ENCODE measurements at regions not wholly inside any gene's neighbourhood (a gene's known extent, or its start where the extent isn't known, plus 50 kb on each side); places are given as distances from the start of the nearest gene placed in this dataset.
"Not testable (repeated sequence)": the region's sequence is repeated elsewhere in the genome, so short reads cannot be mapped to it uniquely, and the experiment has no call there.

GRCh38 chr7:34333925-34334324 is 324.1 kb upstream of the NPSR1 start:
- DNase-seq: no peak

- DNase-seq: no peak
Observed at GRCh38 chr7:34337163-34337562, 320.9 kb upstream of the NPSR1 start.

- DNase-seq: no peak
Observed at GRCh38 chr7:34338961-34339526, 319.0 kb upstream of the NPSR1 start.

- no peak for DNase-seq
Observed at GRCh38 chr7:34341326-34341725, 316.7 kb upstream of the NPSR1 start.

- no peak for DNase-seq
Observed at GRCh38 chr7:34342387-34342786, 315.6 kb upstream of the NPSR1 start.

- DNase-seq: no peak
Observed at GRCh38 chr7:34343667-34344066, 314.4 kb upstream of the NPSR1 start.

- DNase-seq: no peak
Observed at GRCh38 chr7:34354011-34354410, 304.0 kb upstream of the NPSR1 start.

GRCh38 chr7:34354899-34355298 is 303.1 kb upstream of the NPSR1 start:
- no peak for DNase-seq

- no peak for DNase-seq
Observed at GRCh38 chr7:34357068-34357467, 300.9 kb upstream of the NPSR1 start.

- DNase-seq: no peak
Observed at GRCh38 chr7:34357946-34358345, 300.1 kb upstream of the NPSR1 start.

GRCh38 chr7:34358578-34358977 is 299.4 kb upstream of the NPSR1 start:
- not testable (repeated sequence) for DNase-seq

- DNase-seq: no peak
Observed at GRCh38 chr7:34361663-34362250, 296.3 kb upstream of the NPSR1 start.

- no peak for DNase-seq
Observed at GRCh38 chr7:34362621-34363020, 295.4 kb upstream of the NPSR1 start.

GRCh38 chr7:34364130-34364529 is 293.9 kb upstream of the NPSR1 start:
- no peak for DNase-seq

GRCh38 chr7:34365011-34365410 is 293.0 kb upstream of the NPSR1 start:
- DNase-seq: no peak

GRCh38 chr7:34365611-34366010 is 292.4 kb upstream of the NPSR1 start:
- DNase-seq: no peak

GRCh38 chr7:34371922-34372321 is 286.1 kb upstream of the NPSR1 start:
- DNase-seq: no peak

- no peak for DNase-seq
Observed at GRCh38 chr7:34373940-34374339, 284.1 kb upstream of the NPSR1 start.

- DNase-seq: no peak
Observed at GRCh38 chr7:34382166-34382893, 275.7 kb upstream of the NPSR1 start.

GRCh38 chr7:34385384-34385783 is 272.6 kb upstream of the NPSR1 start:
- no peak for DNase-seq

GRCh38 chr7:34389332-34390078 is 268.5 kb upstream of the NPSR1 start:
- DNase-seq: no peak

GRCh38 chr7:34390103-34390502 is 267.9 kb upstream of the NPSR1 start:
- no peak for DNase-seq

GRCh38 chr7:34392972-34393371 is 265.0 kb upstream of the NPSR1 start:
- no peak for DNase-seq
